A549 (cell line): ENCODE measurements at regions not wholly inside any gene's neighbourhood (a gene's known extent, or its start where the extent isn't known, plus 50 kb on each side); places are given as distances from the start of the nearest gene placed in this dataset.

Experiments used
- ATAC-seq, 2 experiments: fragments of 200-7000 bp in 1 of 2; fragments of >200 bp in 1 of 2; cut with Nextera tagmentation in 1 of 2; cut with Tn5 transposase in 1 of 2; 3 replicates each; pipeline versions ENCODE4 v1.8.0 to v1.9.1; 2018 to 2020; ENCODE audit warnings: mild to moderate bottlenecking in 1 of 2, moderate library complexity in 1 of 2
- CTCF ChIA-PET: fragments of 300-600 bp; sonication (Branson Sonifier 250); formaldehyde crosslinking; extraction: SDS; loops from one replicate; lab custom pipeline; 2021; ENCODE audit warnings: antibody characterized with exemption, inconsistent platforms; lab: Yijun Ruan, JAX
- POLR2A ChIA-PET: fragments of 350-600 bp; formaldehyde crosslinking; extraction: SDS; loops from one replicate; lab custom pipeline; 2021; ENCODE audit warnings: antibody characterized with exemption, inconsistent platforms; lab: Yijun Ruan, JAX
- DNase-seq, 2 experiments: peaks; one replicate each; pipeline versions ENCODE4 v3.0.0 to v3.0.0-alpha.2; 2011 to 2016; ENCODE audit warnings: low read depth in 1 of 2, low spot score in 1 of 2
- FAIRE-seq: peaks from 2 replicates; lab custom pipeline; 2011; peaks lifted over from hg19 to GRCh38; lab: Jason Lieb, UNC
- H3K27ac ChIP-seq, 2 experiments: fragments of >200 bp; sonication (Bioruptor Twin); formaldehyde crosslinking; 3 replicates each; pipeline ENCODE4 v1.5.1; 2016 to 2017
- H3K4me1 ChIP-seq: fragments of >200 bp; sonication (Bioruptor Twin); formaldehyde crosslinking; 3 replicates; pipeline ENCODE4 v1.6.1; 2016
- H3K4me2 ChIP-seq: fragments of >200 bp; sonication (Bioruptor Twin); formaldehyde crosslinking; 3 replicates; pipeline ENCODE4 v1.6.1; 2016
- H3K4me3 ChIP-seq: fragments of >200 bp; sonication (Bioruptor Twin); formaldehyde crosslinking; 3 replicates; pipeline ENCODE4 v1.5.1; 2016
- H3K9me3 ChIP-seq: fragments of >200 bp; sonication (Bioruptor Twin); formaldehyde crosslinking; 3 replicates; pipeline ENCODE4 v1.6.1; 2016
- CEBPB ChIP-seq, 2 experiments: fragments of >200 bp in 1 of 2; sonication (Bioruptor Twin) in 1 of 2; formaldehyde crosslinking in 1 of 2; IDR thresholded peaks; 2 replicates each; pipeline ENCODE4 v1.6.1; 2012 to 2016
- CHD2 ChIP-seq: fragments of 150-350 bp; IDR thresholded peaks from 2 replicates; pipeline ENCODE4 v1.6.1; 2014; ENCODE audit warnings: low read length; ENCODE audit not compliant: partially characterized antibody
- CHD4 ChIP-seq: fragments of 200-600 bp; sonication (generic); IDR thresholded peaks from 2 replicates; pipeline ENCODE4 v1.6.1; 2016; ENCODE audit warnings: antibody characterized with exemption, mild to moderate bottlenecking, borderline replicate concordance
- ESRRA ChIP-seq: fragments of 150-350 bp; IDR thresholded peaks from 2 replicates; pipeline ENCODE4 v1.6.1; 2014; ENCODE audit warnings: mild to moderate bottlenecking, low read length, borderline replicate concordance
- FOSB ChIP-seq: fragments of 250-450 bp; sonication (Bioruptor Pico); IDR thresholded peaks from 2 replicates; pipeline ENCODE4 v1.5.0; 2020; ENCODE audit warnings: mild to moderate bottlenecking, moderate library complexity
- HDAC2 ChIP-seq: fragments of 200-600 bp; sonication (generic); IDR thresholded peaks from 2 replicates; pipeline ENCODE4 v1.6.1; 2016
- HOXA7 ChIP-seq: fragments of 250-450 bp; sonication (Bioruptor Pico); IDR thresholded peaks from 2 replicates; pipeline ENCODE4 v1.5.0; 2020; ENCODE audit warnings: mild to moderate bottlenecking, moderate library complexity
- JUN ChIP-seq, 2 experiments: fragments of >200 bp; sonication (Bioruptor Twin); formaldehyde crosslinking; IDR thresholded peaks; 2 replicates in 1 of 2; 3 replicates in 1 of 2; pipeline ENCODE4 v1.6.1; 2016 to 2017
- JUNB ChIP-seq: fragments of >200 bp; sonication (Bioruptor Twin); formaldehyde crosslinking; IDR thresholded peaks from 2 replicates; pipeline ENCODE4 v1.6.1; 2016
- KDM5A ChIP-seq: fragments of 200-600 bp; sonication (generic); IDR thresholded peaks from 2 replicates; pipeline ENCODE4 v1.6.1; 2016; ENCODE audit warnings: antibody characterized with exemption, mild to moderate bottlenecking
- MAFK ChIP-seq: fragments of 450-650 bp; IDR thresholded peaks from 2 replicates; pipeline ENCODE4 v1.6.1; 2014; ENCODE audit not compliant: partially characterized antibody
- MAZ ChIP-seq: fragments of 150-350 bp; IDR thresholded peaks from 2 replicates; pipeline ENCODE4 v1.6.1; 2014; ENCODE audit warnings: antibody characterized with exemption, low read depth, low read length, borderline replicate concordance
- MYC ChIP-seq: IDR thresholded peaks from 2 replicates; pipeline ENCODE4 v1.6.1; 2012; ENCODE audit warnings: mild to moderate bottlenecking, inconsistent platforms, low read length, improper control_type of control experiment, borderline replicate concordance
- NFE2L2 ChIP-seq: fragments of 150-350 bp; conservative IDR thresholded peaks from 2 replicates; pipeline ENCODE4 v1.6.1; 2014; ENCODE audit warnings: low read length
- NR3C1 ChIP-seq: fragments of >200 bp; sonication (Bioruptor Twin); formaldehyde crosslinking; IDR thresholded peaks from 3 replicates; pipeline ENCODE4 v1.6.1; 2017
- PHF8 ChIP-seq: fragments of 200-600 bp; sonication (generic); IDR thresholded peaks from 2 replicates; pipeline ENCODE4 v1.6.1; 2016; ENCODE audit warnings: low read depth, mild to moderate bottlenecking, antibody characterized with exemption, moderate library complexity, borderline replicate concordance
- POLR2A ChIP-seq: IDR thresholded peaks from 2 replicates; pipeline ENCODE4 v1.6.1; 2012; ENCODE audit warnings: mild to moderate bottlenecking, low read length
- RAD21 ChIP-seq, 2 experiments: fragments of >200 bp in 1 of 2; sonication (Bioruptor Twin) in 1 of 2; formaldehyde crosslinking in 1 of 2; IDR thresholded peaks in 1 of 2; conservative IDR thresholded peaks in 1 of 2; 2 replicates in 1 of 2; 3 replicates in 1 of 2; pipeline ENCODE4 v1.6.1; 2012 to 2018; ENCODE audit warnings: inconsistent platforms in 1 of 2
- RARB ChIP-seq: fragments of 250-450 bp; sonication (Bioruptor Pico); IDR thresholded peaks from 2 replicates; pipeline ENCODE4 v1.8.0; 2021; ENCODE audit warnings: mild to moderate bottlenecking, moderate library complexity
- RNF2 ChIP-seq: fragments of 200-600 bp; sonication (generic); IDR thresholded peaks from 2 replicates; pipeline ENCODE4 v1.6.1; 2016; ENCODE audit warnings: low read depth, mild to moderate bottlenecking, antibody characterized with exemption, moderate library complexity, borderline replicate concordance
- TFCP2L1 ChIP-seq: fragments of 250-450 bp; sonication (Bioruptor Pico); IDR thresholded peaks from 2 replicates; pipeline ENCODE4 v1.5.0; 2021; ENCODE audit warnings: mild to moderate bottlenecking
- ZFP36 ChIP-seq: fragments of 450-650 bp; IDR thresholded peaks from 2 replicates; pipeline ENCODE4 v1.6.1; 2014; ENCODE audit warnings: borderline replicate concordance; ENCODE audit not compliant: partially characterized antibody
- WGBS: methylation state at CpG from one replicate; pipeline ENCODE4 v1.1.6; 2017; ENCODE audit errors: missing lambda C conversion rate; 5-methylcytosine and 5-hydroxymethylcytosine counted together
- TF ChIP-seq, protein P1 (sequence below): fragments of 250-450 bp; sonication (Bioruptor Pico); IDR thresholded peaks from 2 replicates; pipeline ENCODE4 v1.5.0; 2020; ENCODE audit warnings: low read depth, mild to moderate bottlenecking, moderate library complexity
- TF ChIP-seq, protein P2 (sequence below): IDR thresholded peaks from 2 replicates; pipeline ENCODE4 v1.6.1; 2012
- TF ChIP-seq, protein P3 (sequence below): fragments of 200-600 bp; sonication (generic); IDR thresholded peaks from 2 replicates; pipeline ENCODE4 v1.6.1; 2016; ENCODE audit warnings: antibody characterized with exemption, mild to moderate bottlenecking, moderate library complexity

DNA sequence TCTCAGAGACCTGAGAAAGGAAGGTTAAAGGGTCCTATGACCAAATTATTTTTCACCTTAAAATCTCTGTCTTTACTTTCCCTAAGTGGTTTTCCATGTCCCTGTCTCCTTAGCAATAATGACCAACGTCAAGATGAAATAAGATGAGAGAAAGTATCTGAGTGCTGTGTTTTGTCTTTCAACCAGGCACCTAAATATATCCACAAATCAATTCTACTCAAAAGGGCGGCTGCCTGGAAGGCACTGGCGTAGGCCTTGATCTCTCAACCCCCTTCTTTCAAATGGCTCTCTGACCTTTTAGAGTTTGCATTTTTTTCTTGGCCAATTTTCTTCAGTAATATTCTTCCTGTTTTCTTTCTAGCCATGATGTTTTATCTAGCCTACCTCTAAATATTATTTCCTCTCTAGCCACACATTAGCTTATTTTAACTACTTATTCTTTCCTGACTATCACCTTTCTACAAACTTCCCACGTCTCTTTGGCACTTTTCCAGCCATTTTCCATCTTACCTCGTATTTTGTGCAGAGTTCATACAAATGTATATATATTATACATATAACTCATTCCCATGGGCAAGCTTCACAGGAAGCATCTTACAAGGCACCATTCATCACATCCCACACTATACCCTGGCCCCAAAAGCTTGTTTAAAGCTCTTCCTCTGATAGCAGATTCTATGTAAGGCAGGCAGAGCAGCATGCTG, 204.5 kb downstream of the SNX18 start:
- no peak overlapping the region for H3K27ac ChIP-seq
- DNase-seq = no peak
- POLR2A ChIA-PET = no interaction called here
- CTCF ChIA-PET = interaction anchor here (1.5 kb wide), 1 partner anchor 11 kb away, joined by 3 read pairs; no protein-coding TSS in a partner anchor
- no peak overlapping the region for H3K4me2 ChIP-seq
- no peak for ATAC-seq
- TF ChIP-seq, protein P1, sequence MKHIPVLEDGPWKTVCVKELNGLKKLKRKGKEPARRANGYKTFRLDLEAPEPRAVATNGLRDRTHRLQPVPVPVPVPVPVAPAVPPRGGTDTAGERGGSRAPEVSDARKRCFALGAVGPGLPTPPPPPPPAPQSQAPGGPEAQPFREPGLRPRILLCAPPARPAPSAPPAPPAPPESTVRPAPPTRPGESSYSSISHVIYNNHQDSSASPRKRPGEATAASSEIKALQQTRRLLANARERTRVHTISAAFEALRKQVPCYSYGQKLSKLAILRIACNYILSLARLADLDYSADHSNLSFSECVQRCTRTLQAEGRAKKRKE = no peak
- TF ChIP-seq HOXA7 (CRISPR knock-in tag) (no peak), ZFP36 (no peak), KDM5A (no peak), CHD2 (no peak), ESRRA (no peak), CHD4 (no peak), RNF2 (no peak), PHF8 (no peak), MAFK (no peak)
- TF ChIP-seq, protein P2, sequence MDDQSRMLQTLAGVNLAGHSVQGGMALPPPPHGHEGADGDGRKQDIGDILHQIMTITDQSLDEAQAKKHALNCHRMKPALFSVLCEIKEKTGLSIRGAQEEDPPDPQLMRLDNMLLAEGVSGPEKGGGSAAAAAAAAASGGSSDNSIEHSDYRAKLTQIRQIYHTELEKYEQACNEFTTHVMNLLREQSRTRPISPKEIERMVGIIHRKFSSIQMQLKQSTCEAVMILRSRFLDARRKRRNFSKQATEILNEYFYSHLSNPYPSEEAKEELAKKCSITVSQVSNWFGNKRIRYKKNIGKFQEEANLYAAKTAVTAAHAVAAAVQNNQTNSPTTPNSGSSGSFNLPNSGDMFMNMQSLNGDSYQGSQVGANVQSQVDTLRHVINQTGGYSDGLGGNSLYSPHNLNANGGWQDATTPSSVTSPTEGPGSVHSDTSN = no peak
- TF ChIP-seq, protein P3, sequence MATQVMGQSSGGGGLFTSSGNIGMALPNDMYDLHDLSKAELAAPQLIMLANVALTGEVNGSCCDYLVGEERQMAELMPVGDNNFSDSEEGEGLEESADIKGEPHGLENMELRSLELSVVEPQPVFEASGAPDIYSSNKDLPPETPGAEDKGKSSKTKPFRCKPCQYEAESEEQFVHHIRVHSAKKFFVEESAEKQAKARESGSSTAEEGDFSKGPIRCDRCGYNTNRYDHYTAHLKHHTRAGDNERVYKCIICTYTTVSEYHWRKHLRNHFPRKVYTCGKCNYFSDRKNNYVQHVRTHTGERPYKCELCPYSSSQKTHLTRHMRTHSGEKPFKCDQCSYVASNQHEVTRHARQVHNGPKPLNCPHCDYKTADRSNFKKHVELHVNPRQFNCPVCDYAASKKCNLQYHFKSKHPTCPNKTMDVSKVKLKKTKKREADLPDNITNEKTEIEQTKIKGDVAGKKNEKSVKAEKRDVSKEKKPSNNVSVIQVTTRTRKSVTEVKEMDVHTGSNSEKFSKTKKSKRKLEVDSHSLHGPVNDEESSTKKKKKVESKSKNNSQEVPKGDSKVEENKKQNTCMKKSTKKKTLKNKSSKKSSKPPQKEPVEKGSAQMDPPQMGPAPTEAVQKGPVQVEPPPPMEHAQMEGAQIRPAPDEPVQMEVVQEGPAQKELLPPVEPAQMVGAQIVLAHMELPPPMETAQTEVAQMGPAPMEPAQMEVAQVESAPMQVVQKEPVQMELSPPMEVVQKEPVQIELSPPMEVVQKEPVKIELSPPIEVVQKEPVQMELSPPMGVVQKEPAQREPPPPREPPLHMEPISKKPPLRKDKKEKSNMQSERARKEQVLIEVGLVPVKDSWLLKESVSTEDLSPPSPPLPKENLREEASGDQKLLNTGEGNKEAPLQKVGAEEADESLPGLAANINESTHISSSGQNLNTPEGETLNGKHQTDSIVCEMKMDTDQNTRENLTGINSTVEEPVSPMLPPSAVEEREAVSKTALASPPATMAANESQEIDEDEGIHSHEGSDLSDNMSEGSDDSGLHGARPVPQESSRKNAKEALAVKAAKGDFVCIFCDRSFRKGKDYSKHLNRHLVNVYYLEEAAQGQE = no peak
- no peaks in the 10 kb centered on the region for H3K4me1 ChIP-seq
- no peak for FAIRE-seq
- no peak overlapping the region for H3K4me3 ChIP-seq
- no peaks in the 10 kb centered on the region for H3K9me3 ChIP-seq
- WGBS = 27% methylated on average over 5 of the region's 5 CpGs

DNA sequence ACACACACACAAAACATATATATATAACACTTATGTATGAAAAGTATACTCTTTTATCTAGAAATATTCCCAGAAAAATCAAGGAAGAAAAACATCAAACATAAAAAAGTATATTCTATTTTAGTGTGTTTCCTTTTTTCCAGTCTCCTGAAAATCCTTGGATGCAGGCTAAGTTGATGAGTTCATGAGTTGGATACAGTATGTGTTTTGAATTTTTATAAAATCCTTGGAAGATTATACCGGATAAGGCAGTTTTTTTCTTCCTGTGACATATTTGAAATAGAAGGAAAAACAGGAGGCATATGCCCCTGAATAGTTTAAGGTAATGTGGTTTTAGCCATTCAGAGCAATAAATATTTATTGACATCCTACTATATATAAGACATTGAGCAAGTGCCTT, 203.6 kb downstream of the SNX18 start:
- Histone ChIP-seq H3K9me3 (0 out of 3 replicates have a peak, but pooled peaks cover 2% of the 10 kb centered on the region), H3K4me1 (no peaks in the 10 kb centered on the region), H3K4me3 (no peak overlapping the region), H3K4me2 (no peak overlapping the region), H3K27ac (no peak overlapping the region)
- POLR2A ChIA-PET = no interaction called here
- no peak for ATAC-seq
- DNase-seq = no peak
- FAIRE-seq = no peak
- CTCF ChIA-PET = interaction anchor here (0.5 kb wide), 1 partner anchor 132 kb away, joined by 3 read pairs; no protein-coding TSS in a partner anchor
- no peak for TF ChIP-seq MYC
- TF ChIP-seq NFE2L2 = no peak
- WGBS = 82% methylated on average over 1 of the region's 1 CpG

DNA sequence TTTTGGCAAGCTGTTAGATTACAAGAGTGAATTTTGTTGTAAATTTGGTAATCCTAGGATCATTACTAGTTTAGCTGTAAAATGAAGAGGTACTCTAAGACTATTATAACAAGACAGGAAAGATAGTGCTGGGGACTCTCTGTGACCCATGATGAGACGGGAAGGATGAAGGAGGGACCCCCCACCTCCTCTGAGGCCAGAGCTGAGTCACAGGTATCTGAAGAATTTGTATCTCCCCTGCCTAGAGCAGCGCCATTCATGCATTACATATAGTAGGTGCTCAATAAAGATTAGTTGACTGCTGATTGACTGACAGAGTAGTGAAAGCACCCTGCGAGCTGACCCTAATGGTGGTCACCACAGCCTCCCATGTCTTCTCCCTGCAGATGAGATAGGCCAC, 202.8 kb downstream of the SNX18 start:
- no peak for DNase-seq
- ATAC-seq = no peak
- no peak overlapping the region for H3K4me3 ChIP-seq
- no peak for TF ChIP-seq JUNB
- no peak for TF ChIP-seq MAFK
- TF ChIP-seq CEBPB (IDR thresholded peaks at IDR 0.05) = no peak
- TF ChIP-seq HOXA7 (CRISPR knock-in tag) = no peak
- TF ChIP-seq MAZ = no peak
- TF ChIP-seq TFCP2L1 (CRISPR knock-in tag) = no peak
- no peak for TF ChIP-seq POLR2A
- TF ChIP-seq NR3C1 = no peak
- TF ChIP-seq, protein P1 = no peak
- TF ChIP-seq ESRRA = no peak
- no peak for TF ChIP-seq RAD21 (conservative IDR thresholded peaks at IDR 0.05 in 1 of 2, IDR thresholded peaks at IDR 0.05 in 1 of 2)
- no peak for TF ChIP-seq RARB (CRISPR knock-in tag)
- TF ChIP-seq FOSB (CRISPR knock-in tag) = no peak
- no peak for TF ChIP-seq HDAC2
- no peak for TF ChIP-seq NFE2L2
- no peak for TF ChIP-seq ZFP36
- TF ChIP-seq CHD2 = no peak
- TF ChIP-seq JUN (IDR thresholded peaks at IDR 0.05) = no peak
- POLR2A ChIA-PET = no interaction called here
- H3K9me3 ChIP-seq = 0 out of 3 replicates have a peak, but pooled peaks cover 2% of the 10 kb centered on the region
- no peaks in the 10 kb centered on the region for H3K4me1 ChIP-seq
- H3K27ac ChIP-seq = no peak overlapping the region
- 22% methylated on average over 3 of the region's 3 CpGs for WGBS
- no peak overlapping the region for H3K4me2 ChIP-seq
- no peak for FAIRE-seq
- CTCF ChIA-PET = no interaction called here
